ENCODE measurements at regions not wholly inside any gene's neighbourhood (a gene's known extent, or its start where the extent isn't known, plus 50 kb on each side); places are given as distances from the start of the nearest gene placed in this dataset.
A peak's percentile ranks its signal among the peaks of the same experiment; 100 is the strongest.

- Histone ChIP-seq H3K4me3 (replicated peaks; ENCODE audit: insufficient read depth, low read length) (no peak overlapping the region), H3K27ac (replicated peaks) (0 out of 2 replicates have a peak overlapping the region, but pooled peaks have one; percentile 25), H3K27me3 (ENCODE audit: insufficient read depth, poor library complexity, severe bottlenecking) (no peaks in the 10 kb centered on the region)
- no peak for DNase-seq (ENCODE audit: low read depth in 1 of 2, low spot score in 1 of 2)
- TF ChIP-seq REST (IDR thresholded peaks at IDR 0.05; ENCODE audit: insufficient replicate concordance, low read depth) (no peak), POLR2AphosphoS5 (IDR thresholded peaks at IDR 0.05; ENCODE audit: low read depth) (no peak), CTCF (IDR thresholded peaks at IDR 0.05; ENCODE audit: insufficient read depth, low read length) (no peak), GABPA (IDR thresholded peaks at IDR 0.05; ENCODE audit: low read depth) (no peak), SPI1 (IDR thresholded peaks at IDR 0.05; ENCODE audit: borderline replicate concordance, low read depth) (no peak)
Observed at GRCh38 chr2:128685841-128686496, 367.3 kb upstream of the HS6ST1 start.

- DNase-seq (ENCODE audit: low read depth in 1 of 2, low spot score in 1 of 2), result peak in 1 of 2 experiments; percentile 75
- peak overlapping the region; percentile 55 for H3K27ac ChIP-seq (replicated peaks)
- H3K27me3 ChIP-seq (ENCODE audit: insufficient read depth, poor library complexity, severe bottlenecking), result no peaks in the 10 kb centered on the region
- TF ChIP-seq REST (IDR thresholded peaks at IDR 0.05; ENCODE audit: insufficient replicate concordance, low read depth) (no peak), SPI1 (IDR thresholded peaks at IDR 0.05; ENCODE audit: borderline replicate concordance, low read depth) (peak; percentile 74; the same call in 1 of the 2 replicates), CTCF (IDR thresholded peaks at IDR 0.05; ENCODE audit: insufficient read depth, low read length) (no peak), GABPA (IDR thresholded peaks at IDR 0.05; ENCODE audit: low read depth) (no peak), POLR2AphosphoS5 (IDR thresholded peaks at IDR 0.05; ENCODE audit: low read depth) (0 out of 2 replicates have a peak, but pooled peaks have one; percentile 21)
- no peak overlapping the region for H3K4me3 ChIP-seq (replicated peaks; ENCODE audit: insufficient read depth, low read length)
Observed at GRCh38 chr2:128686497-128686859, 367.8 kb upstream of the HS6ST1 start.

GRCh38 chr2:128686881-128687555 is 368.4 kb upstream of the HS6ST1 start:
- Histone ChIP-seq H3K4me3 (replicated peaks; ENCODE audit: insufficient read depth, low read length) (no peak overlapping the region), H3K27ac (replicated peaks) (peak overlapping the region; percentile 55), H3K27me3 (ENCODE audit: insufficient read depth, poor library complexity, severe bottlenecking) (no peaks in the 10 kb centered on the region)
- TF ChIP-seq REST (IDR thresholded peaks at IDR 0.05; ENCODE audit: insufficient replicate concordance, low read depth) (no peak), SPI1 (IDR thresholded peaks at IDR 0.05; ENCODE audit: borderline replicate concordance, low read depth) (no peak), POLR2AphosphoS5 (IDR thresholded peaks at IDR 0.05; ENCODE audit: low read depth) (no peak), CTCF (IDR thresholded peaks at IDR 0.05; ENCODE audit: insufficient read depth, low read length) (no peak), GABPA (IDR thresholded peaks at IDR 0.05; ENCODE audit: low read depth) (no peak)
- DNase-seq (ENCODE audit: low read depth in 1 of 2, low spot score in 1 of 2), result no peak

All from HL-60 (cell line).